Esophagus squamous epithelium (tissue), 5 donors: ENCODE measurements at regions not wholly inside any gene's neighbourhood (a gene's known extent, or its start where the extent isn't known, plus 50 kb on each side); places are given as distances from the start of the nearest gene placed in this dataset.

ENCODE experiments used
- DNase-seq: peaks from one replicate; lab custom pipeline; 2025; lab: John Stamatoyannopoulos, UW
- H3K27ac ChIP-seq, 4 donors: fragments of 200-600 bp; sonication (generic); one replicate each; pipeline ENCODE4 v1.5.1; 2016 to 2019; ENCODE audit warnings: mild to moderate bottlenecking in 1 of 4
- H3K27me3 ChIP-seq, 4 donors: fragments of 200-600 bp; sonication (generic); 1 replicate in 3 of 4; 2 replicates in 1 of 4; pipeline versions ENCODE4 v1.5.1 to v1.6.0; 2017 to 2021; ENCODE audit warnings: antibody characterized with exemption in 1 of 4
- H3K36me3 ChIP-seq, 3 donors: fragments of 200-600 bp; sonication (generic); one replicate each; pipeline ENCODE4 v1.5.1; 2016 to 2019
- H3K4me1 ChIP-seq, 3 donors: fragments of 200-600 bp; sonication (generic); one replicate each; pipeline ENCODE4 v1.5.1; 2017 to 2019
- H3K4me3 ChIP-seq, 4 donors: fragments of 200-600 bp; sonication (generic); 1 replicate in 3 of 4; 2 replicates in 1 of 4; pipeline ENCODE4 v1.5.1; 2016 to 2019; ENCODE audit warnings: mild to moderate bottlenecking in 2 of 4, moderate library complexity in 1 of 4
- H3K9me3 ChIP-seq, 3 donors: fragments of 200-600 bp; sonication (generic); one replicate each; pipeline ENCODE4 v1.5.1; 2016 to 2019
- POLR2A ChIP-seq, 4 donors: fragments of 450-650 bp; IDR thresholded peaks; one replicate each; pipeline ENCODE4 v1.6.1; 2017; ENCODE audit warnings: antibody characterized with exemption in 4 of 4, mild to moderate bottlenecking in 4 of 4, moderate library complexity in 3 of 4
- WGBS, 2 donors: methylation state at CpG; one replicate each; pipeline ENCODE4 v1.1.5; 2018; 5-methylcytosine and 5-hydroxymethylcytosine counted together
- intact Hi-C: fragments of 100-400 bp; cut with DNase I; formaldehyde crosslinking; loops from one replicate; pipeline ENCODE4 v1.15.0; 2022
- TF ChIP-seq, protein P1 (sequence below), 6 experiments: fragments of 450-650 bp in 4 of 6; fragments of 200-600 bp in 2 of 6; sonication (generic) in 2 of 6; IDR thresholded peaks; one replicate each; pipeline ENCODE4 v1.5.1; 2016 to 2019; ENCODE audit warnings: antibody characterized with exemption in 6 of 6, mild to moderate bottlenecking in 4 of 6, moderate library complexity in 4 of 6
- donor health status: DM: yes; HTN: yes; CAD: no.

DNA sequence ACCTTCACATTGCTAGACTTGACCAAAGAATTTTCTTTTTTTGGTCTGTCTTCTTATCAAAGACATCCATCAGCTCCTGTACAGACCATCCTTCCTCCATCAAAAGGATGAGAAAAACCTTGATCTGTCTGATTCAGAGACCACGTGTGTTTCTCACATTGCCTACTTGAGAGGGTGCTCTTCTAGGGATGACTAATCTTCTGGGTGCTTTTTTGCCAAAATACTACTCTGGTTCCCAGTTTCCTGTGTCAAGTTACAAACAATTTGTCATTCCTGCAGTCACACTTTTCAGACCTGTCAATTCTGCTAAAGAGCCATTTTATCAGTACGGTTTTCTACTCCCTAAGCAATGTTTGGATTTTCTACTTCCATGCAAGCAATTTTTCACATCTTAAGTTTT is 492.2 kb downstream of the CDH11 start:
- DNase-seq, result no peak
- H3K27me3 ChIP-seq, result no peaks in the 10 kb centered on the region
- 50 to 58% methylated on average over 2 of the region's 2 CpGs for WGBS, 2 donors
- H3K9me3 ChIP-seq, result no peaks in the 10 kb centered on the region
- H3K27ac ChIP-seq, result no peak overlapping the region
- H3K4me1 ChIP-seq, result no peaks in the 10 kb centered on the region
- intact Hi-C loops, result no loop called here
- no peak for TF ChIP-seq POLR2A (IDR thresholded peaks at IDR 0.05)
- TF ChIP-seq, protein P1, sequence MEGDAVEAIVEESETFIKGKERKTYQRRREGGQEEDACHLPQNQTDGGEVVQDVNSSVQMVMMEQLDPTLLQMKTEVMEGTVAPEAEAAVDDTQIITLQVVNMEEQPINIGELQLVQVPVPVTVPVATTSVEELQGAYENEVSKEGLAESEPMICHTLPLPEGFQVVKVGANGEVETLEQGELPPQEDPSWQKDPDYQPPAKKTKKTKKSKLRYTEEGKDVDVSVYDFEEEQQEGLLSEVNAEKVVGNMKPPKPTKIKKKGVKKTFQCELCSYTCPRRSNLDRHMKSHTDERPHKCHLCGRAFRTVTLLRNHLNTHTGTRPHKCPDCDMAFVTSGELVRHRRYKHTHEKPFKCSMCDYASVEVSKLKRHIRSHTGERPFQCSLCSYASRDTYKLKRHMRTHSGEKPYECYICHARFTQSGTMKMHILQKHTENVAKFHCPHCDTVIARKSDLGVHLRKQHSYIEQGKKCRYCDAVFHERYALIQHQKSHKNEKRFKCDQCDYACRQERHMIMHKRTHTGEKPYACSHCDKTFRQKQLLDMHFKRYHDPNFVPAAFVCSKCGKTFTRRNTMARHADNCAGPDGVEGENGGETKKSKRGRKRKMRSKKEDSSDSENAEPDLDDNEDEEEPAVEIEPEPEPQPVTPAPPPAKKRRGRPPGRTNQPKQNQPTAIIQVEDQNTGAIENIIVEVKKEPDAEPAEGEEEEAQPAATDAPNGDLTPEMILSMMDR (IDR thresholded peaks at IDR 0.05), result no peak
- no peaks in the 10 kb centered on the region for H3K36me3 ChIP-seq
- H3K4me3 ChIP-seq, result no peak overlapping the region

DNA sequence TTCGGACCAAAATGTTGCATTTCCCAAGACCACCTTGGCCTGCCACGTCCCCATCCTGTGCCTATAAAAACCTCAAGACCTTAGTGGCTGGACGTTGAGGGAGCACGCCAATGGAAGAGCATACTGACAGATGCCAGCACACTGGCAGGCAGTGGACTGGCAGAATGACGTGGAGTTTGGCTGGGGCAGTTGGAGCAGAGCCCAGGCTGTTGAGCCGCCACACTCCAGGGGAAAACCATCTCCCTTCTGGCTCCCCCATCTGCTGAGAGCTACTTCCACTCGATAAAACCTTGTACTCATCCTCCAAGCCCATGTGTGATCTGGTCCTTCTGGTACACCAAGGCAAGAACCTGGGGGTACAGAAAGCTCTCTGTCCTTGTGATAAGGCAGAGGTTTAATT is 494.1 kb downstream of the CDH11 start:
- H3K27ac ChIP-seq, result no peak overlapping the region
- intact Hi-C loops, result no loop called here
- H3K9me3 ChIP-seq, result no peaks in the 10 kb centered on the region
- DNase-seq, result no peak
- 72% methylated on average over 3 of the region's 7 CpGs; no CpG with 5 or more reads in 1 of the 2 donors for WGBS, 2 donors
- TF ChIP-seq, protein P1 (IDR thresholded peaks at IDR 0.05), result no peak
- TF ChIP-seq POLR2A (IDR thresholded peaks at IDR 0.05), result no peak
- no peaks in the 10 kb centered on the region for H3K4me1 ChIP-seq
- H3K4me3 ChIP-seq, result no peak overlapping the region
- no peaks in the 10 kb centered on the region for H3K36me3 ChIP-seq
- H3K27me3 ChIP-seq, result no peaks in the 10 kb centered on the region

DNA sequence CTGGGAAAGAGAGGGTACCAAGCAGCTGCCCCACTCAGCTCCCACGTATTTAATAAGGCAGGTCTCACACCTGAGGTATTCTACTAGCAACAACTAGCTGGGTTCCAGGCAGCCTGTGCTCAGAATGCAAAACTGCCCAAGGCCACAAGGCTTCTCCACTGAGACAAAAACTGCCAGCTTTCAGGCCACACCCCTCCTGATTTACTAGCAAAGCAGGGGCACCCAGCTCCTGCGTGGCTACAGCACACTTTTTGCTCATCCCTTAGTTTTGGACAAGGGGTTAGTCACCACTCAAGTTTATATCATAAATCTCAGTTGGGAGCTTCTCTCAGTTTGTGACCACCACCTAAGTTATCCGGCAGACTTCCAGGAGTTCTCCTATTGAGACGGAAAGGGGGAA is 494.6 kb downstream of the CDH11 start:
- no peak for TF ChIP-seq POLR2A (IDR thresholded peaks at IDR 0.05)
- TF ChIP-seq, protein P1 (IDR thresholded peaks at IDR 0.05), result no peak
- Histone ChIP-seq H3K36me3 (no peaks in the 10 kb centered on the region), H3K4me3 (no peak overlapping the region), H3K9me3 (no peaks in the 10 kb centered on the region), H3K27me3 (no peaks in the 10 kb centered on the region), H3K27ac (no peak overlapping the region), H3K4me1 (no peaks in the 10 kb centered on the region)
- WGBS, 2 donors, result 57 to 80% methylated on average over 1 of the region's 4 CpGs
- intact Hi-C loops, result no loop called here
- DNase-seq, result no peak

DNA sequence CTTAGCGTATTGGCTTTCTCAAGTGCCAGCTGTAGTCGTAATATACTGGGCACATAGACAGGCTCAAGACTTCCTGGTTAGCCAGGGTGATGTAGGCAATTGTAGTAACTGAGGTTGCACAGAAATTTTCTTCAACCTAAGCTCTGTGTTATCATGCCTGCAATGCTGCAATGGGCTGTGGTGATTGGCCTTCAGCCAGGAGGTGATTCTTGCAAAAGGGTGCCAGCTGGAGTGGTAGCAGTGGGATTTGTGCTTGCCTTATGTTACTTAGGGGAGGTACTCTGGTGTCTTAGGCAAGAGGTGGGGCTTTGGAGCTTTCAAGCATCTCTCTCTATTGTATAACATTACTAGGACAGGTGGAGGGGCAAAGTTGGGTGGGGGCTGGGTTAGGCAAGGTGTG is 495.1 kb downstream of the CDH11 start:
- Histone ChIP-seq H3K9me3 (no peaks in the 10 kb centered on the region), H3K4me3 (no peak overlapping the region), H3K27ac (no peak overlapping the region), H3K4me1 (no peaks in the 10 kb centered on the region), H3K27me3 (no peaks in the 10 kb centered on the region), H3K36me3 (no peaks in the 10 kb centered on the region)
- WGBS, 2 donors, result 93% methylated on average over 2 of the region's 2 CpGs; no CpG with 5 or more reads in 1 of the 2 donors
- intact Hi-C loops, result no loop called here
- DNase-seq, result no peak
- TF ChIP-seq POLR2A (IDR thresholded peaks at IDR 0.05), result no peak
- TF ChIP-seq, protein P1 (IDR thresholded peaks at IDR 0.05), result no peak

DNA sequence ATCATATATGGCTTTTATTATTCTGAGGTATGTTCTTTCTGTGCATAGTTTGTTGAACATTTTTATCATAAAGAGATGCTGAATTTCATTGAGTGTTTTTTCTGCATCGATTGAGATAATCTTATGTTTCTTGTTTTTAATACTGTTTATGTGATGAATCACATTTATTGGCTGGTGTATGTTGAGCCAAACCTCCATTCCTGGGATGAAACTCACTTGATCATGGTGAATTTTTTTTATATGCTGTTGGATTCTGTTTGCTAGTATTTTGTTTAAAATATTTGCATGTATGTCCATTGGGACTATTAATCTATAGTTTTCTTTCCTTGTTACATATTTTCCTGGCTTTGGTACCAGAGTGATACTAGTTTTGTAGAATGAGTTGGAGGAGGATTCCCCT is 500.2 kb downstream of the CDH11 start:
- no peaks in the 10 kb centered on the region for H3K9me3 ChIP-seq
- H3K4me3 ChIP-seq, result no peak overlapping the region
- no peaks in the 10 kb centered on the region for H3K36me3 ChIP-seq
- intact Hi-C loops, result no loop called here
- H3K4me1 ChIP-seq, result no peaks in the 10 kb centered on the region
- WGBS, 2 donors, result 58 to 78% methylated on average over 1 of the region's 1 CpG
- DNase-seq, result no peak
- TF ChIP-seq, protein P1 (IDR thresholded peaks at IDR 0.05), result no peak
- TF ChIP-seq POLR2A (IDR thresholded peaks at IDR 0.05), result no peak
- H3K27ac ChIP-seq, result no peak overlapping the region
- no peaks in the 10 kb centered on the region for H3K27me3 ChIP-seq
